ENCODE measurements at regions not wholly inside any gene's neighbourhood (a gene's known extent, or its start where the extent isn't known, plus 50 kb on each side); places are given as distances from the start of the nearest gene placed in this dataset.

DNA sequence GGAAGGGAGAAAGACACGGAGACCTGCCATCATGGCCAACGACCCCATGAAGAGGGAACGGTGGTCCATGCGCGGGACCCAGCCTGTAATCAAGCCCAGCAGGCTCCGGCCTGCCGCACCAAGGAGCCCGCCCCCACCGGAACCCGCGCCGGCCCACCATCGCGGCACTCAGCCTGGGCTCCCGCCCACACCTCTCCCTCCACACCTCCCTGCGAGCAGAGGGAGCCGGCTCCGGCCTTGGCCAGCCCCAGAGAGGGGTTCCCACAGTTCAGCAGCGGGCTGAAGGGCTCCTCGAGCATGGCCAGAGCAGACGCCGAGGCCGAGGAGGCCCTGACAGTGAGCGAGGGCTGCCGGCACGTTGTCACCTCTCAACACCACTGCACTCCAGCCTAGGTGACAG, 1302.8 kb upstream of the CNTN5 start (continued):
- TF ChIP-seq, protein P1, sequence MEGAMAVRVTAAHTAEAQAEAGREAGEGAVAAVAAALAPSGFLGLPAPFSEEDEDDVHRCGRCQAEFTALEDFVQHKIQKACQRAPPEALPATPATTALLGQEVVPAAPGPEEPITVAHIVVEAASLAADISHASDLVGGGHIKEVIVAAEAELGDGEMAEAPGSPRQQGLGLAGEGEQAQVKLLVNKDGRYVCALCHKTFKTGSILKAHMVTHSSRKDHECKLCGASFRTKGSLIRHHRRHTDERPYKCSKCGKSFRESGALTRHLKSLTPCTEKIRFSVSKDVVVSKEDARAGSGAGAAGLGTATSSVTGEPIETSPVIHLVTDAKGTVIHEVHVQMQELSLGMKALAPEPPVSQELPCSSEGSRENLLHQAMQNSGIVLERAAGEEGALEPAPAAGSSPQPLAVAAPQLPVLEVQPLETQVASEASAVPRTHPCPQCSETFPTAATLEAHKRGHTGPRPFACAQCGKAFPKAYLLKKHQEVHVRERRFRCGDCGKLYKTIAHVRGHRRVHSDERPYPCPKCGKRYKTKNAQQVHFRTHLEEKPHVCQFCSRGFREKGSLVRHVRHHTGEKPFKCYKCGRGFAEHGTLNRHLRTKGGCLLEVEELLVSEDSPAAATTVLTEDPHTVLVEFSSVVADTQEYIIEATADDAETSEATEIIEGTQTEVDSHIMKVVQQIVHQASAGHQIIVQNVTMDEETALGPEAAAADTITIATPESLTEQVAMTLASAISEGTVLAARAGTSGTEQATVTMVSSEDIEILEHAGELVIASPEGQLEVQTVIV (IDR thresholded peaks at IDR 0.05; ENCODE audit: borderline replicate concordance, partially characterized antibody) = no peak
- TF ChIP-seq EGR1 (IDR thresholded peaks at IDR 0.05; ENCODE audit: borderline replicate concordance in 1 of 2, low read depth in 2 of 2, low read length in 2 of 2) = no peak
- TF ChIP-seq ZNF217 (IDR thresholded peaks at IDR 0.05) = no peak

DNA sequence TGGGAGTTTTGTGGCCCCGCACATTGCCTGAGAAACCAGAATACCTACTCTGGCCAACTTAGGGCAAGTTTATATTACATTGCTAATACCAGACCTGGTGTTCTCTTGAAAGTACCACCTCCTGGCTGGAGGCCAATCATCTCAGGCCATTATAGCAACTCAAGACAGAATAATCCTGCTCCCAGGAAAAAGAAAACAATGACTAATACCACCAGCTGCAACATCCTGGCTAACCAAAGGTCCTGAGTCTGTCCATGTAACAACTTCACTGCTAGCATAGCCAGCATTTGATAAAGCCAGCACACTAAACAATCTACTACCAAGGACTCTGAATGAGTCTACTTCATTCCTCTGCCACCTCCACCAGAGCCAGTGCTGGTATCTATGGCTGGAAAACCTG, 1298.7 kb upstream of the CNTN5 start:
- H2AFZ ChIP-seq (ENCODE audit: control insufficient read depth, low read depth, low read length) = no peak overlapping the region
- SMC1A ChIA-PET (ENCODE audit: uncharacterized antibody, unreplicated experiment) = no interaction called here
- intact Hi-C loops (cut with micrococcal nuclease; ENCODE audit: unreplicated experiment) = no loop called here

More for the DNA sequence above, 1298.7 kb upstream of the CNTN5 start:
- in situ Hi-C loops (cut with MboI) = no loop called here
- 0% methylated on average over 1 of the region's 1 CpG for WGBS (ENCODE audit: insufficient coverage, insufficient replicate concordance, low lambda C conversion rate, missing lambda C conversion rate)
- TF ChIP-seq RBBP5 (conservative IDR thresholded peaks at IDR 0.05) = no peak
- TF ChIP-seq ZNF207 (IDR thresholded peaks at IDR 0.05; ENCODE audit: borderline replicate concordance) = no peak
- TF ChIP-seq TCF3 (IDR thresholded peaks at IDR 0.05; ENCODE audit: borderline replicate concordance, insufficient read depth, low read depth, low read length) = no peak
- TF ChIP-seq, protein P2, sequence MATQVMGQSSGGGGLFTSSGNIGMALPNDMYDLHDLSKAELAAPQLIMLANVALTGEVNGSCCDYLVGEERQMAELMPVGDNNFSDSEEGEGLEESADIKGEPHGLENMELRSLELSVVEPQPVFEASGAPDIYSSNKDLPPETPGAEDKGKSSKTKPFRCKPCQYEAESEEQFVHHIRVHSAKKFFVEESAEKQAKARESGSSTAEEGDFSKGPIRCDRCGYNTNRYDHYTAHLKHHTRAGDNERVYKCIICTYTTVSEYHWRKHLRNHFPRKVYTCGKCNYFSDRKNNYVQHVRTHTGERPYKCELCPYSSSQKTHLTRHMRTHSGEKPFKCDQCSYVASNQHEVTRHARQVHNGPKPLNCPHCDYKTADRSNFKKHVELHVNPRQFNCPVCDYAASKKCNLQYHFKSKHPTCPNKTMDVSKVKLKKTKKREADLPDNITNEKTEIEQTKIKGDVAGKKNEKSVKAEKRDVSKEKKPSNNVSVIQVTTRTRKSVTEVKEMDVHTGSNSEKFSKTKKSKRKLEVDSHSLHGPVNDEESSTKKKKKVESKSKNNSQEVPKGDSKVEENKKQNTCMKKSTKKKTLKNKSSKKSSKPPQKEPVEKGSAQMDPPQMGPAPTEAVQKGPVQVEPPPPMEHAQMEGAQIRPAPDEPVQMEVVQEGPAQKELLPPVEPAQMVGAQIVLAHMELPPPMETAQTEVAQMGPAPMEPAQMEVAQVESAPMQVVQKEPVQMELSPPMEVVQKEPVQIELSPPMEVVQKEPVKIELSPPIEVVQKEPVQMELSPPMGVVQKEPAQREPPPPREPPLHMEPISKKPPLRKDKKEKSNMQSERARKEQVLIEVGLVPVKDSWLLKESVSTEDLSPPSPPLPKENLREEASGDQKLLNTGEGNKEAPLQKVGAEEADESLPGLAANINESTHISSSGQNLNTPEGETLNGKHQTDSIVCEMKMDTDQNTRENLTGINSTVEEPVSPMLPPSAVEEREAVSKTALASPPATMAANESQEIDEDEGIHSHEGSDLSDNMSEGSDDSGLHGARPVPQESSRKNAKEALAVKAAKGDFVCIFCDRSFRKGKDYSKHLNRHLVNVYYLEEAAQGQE (IDR thresholded peaks at IDR 0.05; ENCODE audit: low read depth, low read length) = no peak
- H3K9me3 ChIP-seq (replicated peaks; ENCODE audit: control insufficient read depth, insufficient read depth, low read length) = no peaks in the 10 kb centered on the region
- POLR2A ChIA-PET = no interaction called here
- no TSS peak for BruUV-seq (replicated peaks)
- no peak overlapping the region for H3K9ac ChIP-seq (ENCODE audit: control insufficient read depth, insufficient read depth, low read length)
- H3K4me3 ChIP-seq = no peak overlapping the region
- no peaks in the 10 kb centered on the region for H3K79me2 ChIP-seq (ENCODE audit: control insufficient read depth, insufficient read depth, low read length)
- FAIRE-seq (no peak), ATAC-seq (no peak), DNase-seq (ENCODE audit: low read depth, low spot score) (no peak)
- H3K27me3 ChIP-seq (replicated peaks in 1 of 2; ENCODE audit: control insufficient read depth in 2 of 2, insufficient read depth in 2 of 2, low read length in 1 of 2) = no peaks in the 10 kb centered on the region
- H3K36me3 ChIP-seq (ENCODE audit: control insufficient read depth in 2 of 2, insufficient read depth in 2 of 2, low read length in 1 of 2) = no peaks in the 10 kb centered on the region
- no peaks in the 10 kb centered on the region for H3K4me1 ChIP-seq (ENCODE audit: control insufficient read depth, insufficient read depth, low read length)
- CTCF ChIA-PET = no interaction called here
- no peak overlapping the region for H3K4me2 ChIP-seq (ENCODE audit: control insufficient read depth, insufficient read depth)
- RAD21 ChIA-PET (ENCODE audit: unreplicated experiment) = no interaction called here
- no peaks in the 10 kb centered on the region for H4K20me1 ChIP-seq (ENCODE audit: control insufficient read depth, insufficient read depth)
- H3K27ac ChIP-seq (ENCODE audit: control insufficient read depth, insufficient read depth) = no peak overlapping the region

Data from GM12878 (cell line).